HFFc6 (cell line): ENCODE measurements at regions not wholly inside any gene's neighbourhood (a gene's known extent, or its start where the extent isn't known, plus 50 kb on each side); places are given as distances from the start of the nearest gene placed in this dataset.

Source experiments
- DNase-seq: peaks from one replicate; pipeline ENCODE4 v3.0.0-alpha.2; 2018
- H3K27ac Mint-ChIP-seq: 2 replicates; pipeline ENCODE4 v1.8.0; 2020; ENCODE audit warnings: mild to moderate bottlenecking, mixed read lengths
- H3K27me3 Mint-ChIP-seq: 2 replicates; pipeline ENCODE4 v1.8.0; 2021; ENCODE audit warnings: mild to moderate bottlenecking, moderate library complexity, mixed read lengths; ENCODE audit not compliant: insufficient read depth
- H3K36me3 Mint-ChIP-seq: 2 replicates; pipeline ENCODE4 v1.8.0; 2021; ENCODE audit warnings: low read depth, mixed read lengths
- H3K4me1 Mint-ChIP-seq: 2 replicates; pipeline ENCODE4 v1.8.0; 2020; ENCODE audit warnings: low read depth, mixed read lengths
- H3K4me3 Mint-ChIP-seq: 2 replicates; pipeline ENCODE4 v1.8.0; 2020; ENCODE audit warnings: mild to moderate bottlenecking, moderate library complexity, mixed read lengths
- H3K9me3 Mint-ChIP-seq: 2 replicates; pipeline ENCODE4 v1.8.0; 2020; ENCODE audit warnings: mild to moderate bottlenecking, mixed read lengths
- CTCF ChIP-seq: fragments of 200-600 bp; sonication (generic); IDR thresholded peaks from 2 replicates; pipeline ENCODE4 v1.5.0; 2021; ENCODE audit warnings: antibody characterized with exemption, mild to moderate bottlenecking

- H3K27ac Mint-ChIP-seq, result no peak overlapping the region
- peaks cover 1% of the 10 kb centered on the region; the same call in 1 of the 2 replicates for H3K27me3 Mint-ChIP-seq
- H3K36me3 Mint-ChIP-seq, result peaks cover 8% of the 10 kb centered on the region
- no peak overlapping the region for H3K4me3 Mint-ChIP-seq
- no peak for DNase-seq
- no peak for TF ChIP-seq CTCF
- peaks cover 72% of the 10 kb centered on the region for H3K9me3 Mint-ChIP-seq
- H3K4me1 Mint-ChIP-seq, result no peaks in the 10 kb centered on the region
Measured at GRCh38 chr2:3914241-3914640, 210.9 kb downstream of the DCDC2C start.

- no peak overlapping the region for H3K27ac Mint-ChIP-seq
- no peaks in the 10 kb centered on the region for H3K27me3 Mint-ChIP-seq
- no peak overlapping the region for H3K4me3 Mint-ChIP-seq
- H3K9me3 Mint-ChIP-seq, result peaks cover 48% of the 10 kb centered on the region
- no peaks in the 10 kb centered on the region; the same call in 1 of the 2 replicates for H3K36me3 Mint-ChIP-seq
- no peak for TF ChIP-seq CTCF
- no peaks in the 10 kb centered on the region for H3K4me1 Mint-ChIP-seq
- DNase-seq, result no peak
Measured at GRCh38 chr2:3927031-3927430, 223.7 kb downstream of the DCDC2C start.

- Mint-ChIP-seq H3K4me1 (no peaks in the 10 kb centered on the region), H3K4me3 (no peak overlapping the region), H3K9me3 (peaks cover 48% of the 10 kb centered on the region), H3K27me3 (no peaks in the 10 kb centered on the region), H3K27ac (no peak overlapping the region), H3K36me3 (no peaks in the 10 kb centered on the region; the same call in 1 of the 2 replicates)
- no peak for DNase-seq
- no peak for TF ChIP-seq CTCF
Measured at GRCh38 chr2:3929374-3929773, 226.0 kb downstream of the DCDC2C start.

- Mint-ChIP-seq H3K4me1 (no peaks in the 10 kb centered on the region), H3K36me3 (no peaks in the 10 kb centered on the region; the same call in 1 of the 2 replicates), H3K4me3 (no peak overlapping the region), H3K27me3 (no peaks in the 10 kb centered on the region), H3K9me3 (peaks cover 41% of the 10 kb centered on the region), H3K27ac (no peak overlapping the region)
- DNase-seq, result no peak
- no peak for TF ChIP-seq CTCF
Measured at GRCh38 chr2:3930246-3930645, 226.9 kb downstream of the DCDC2C start.

- DNase-seq, result no peak
- peaks cover 7% of the 10 kb centered on the region for H3K36me3 Mint-ChIP-seq
- no peak overlapping the region for H3K4me3 Mint-ChIP-seq
- TF ChIP-seq CTCF, result no peak
- no peaks in the 10 kb centered on the region for H3K27me3 Mint-ChIP-seq
- no peaks in the 10 kb centered on the region for H3K4me1 Mint-ChIP-seq
- no peak overlapping the region for H3K27ac Mint-ChIP-seq
- H3K9me3 Mint-ChIP-seq, result peaks cover 70% of the 10 kb centered on the region
Measured at GRCh38 chr2:3940661-3941060, 237.3 kb downstream of the DCDC2C start.

- peaks cover 7% of the 10 kb centered on the region for H3K36me3 Mint-ChIP-seq
- no peak for TF ChIP-seq CTCF
- no peak for DNase-seq
- no peaks in the 10 kb centered on the region for H3K4me1 Mint-ChIP-seq
- H3K27me3 Mint-ChIP-seq, result no peaks in the 10 kb centered on the region
- peaks cover 65% of the 10 kb centered on the region for H3K9me3 Mint-ChIP-seq
- no peak overlapping the region for H3K4me3 Mint-ChIP-seq
- no peak overlapping the region for H3K27ac Mint-ChIP-seq
Measured at GRCh38 chr2:3942841-3943240, 239.5 kb downstream of the DCDC2C start.
